ENCODE measurements at regions not wholly inside any gene's neighbourhood (a gene's known extent, or its start where the extent isn't known, plus 50 kb on each side); places are given as distances from the start of the nearest gene placed in this dataset.

DNA sequence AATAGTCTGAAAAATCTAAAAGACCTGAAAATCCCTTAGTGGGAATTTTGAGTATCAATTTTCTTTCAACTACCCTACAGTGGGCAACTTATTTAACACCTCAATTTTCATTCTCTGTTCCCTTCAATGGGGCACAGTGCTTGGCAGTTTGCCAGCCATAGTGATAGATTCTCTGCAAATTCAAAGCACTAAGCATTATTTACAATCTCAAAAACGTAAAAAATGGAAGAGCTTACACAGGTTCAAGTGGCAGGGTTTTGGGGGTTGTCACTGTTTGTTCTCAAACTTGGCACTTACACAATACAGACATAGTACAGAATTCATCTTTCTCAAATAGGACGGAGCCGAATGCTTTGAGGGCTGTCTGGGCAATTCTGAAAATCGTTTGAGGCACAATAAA, 515.0 kb downstream of the EFNA5 start:
- no peak for ATAC-seq

DNA sequence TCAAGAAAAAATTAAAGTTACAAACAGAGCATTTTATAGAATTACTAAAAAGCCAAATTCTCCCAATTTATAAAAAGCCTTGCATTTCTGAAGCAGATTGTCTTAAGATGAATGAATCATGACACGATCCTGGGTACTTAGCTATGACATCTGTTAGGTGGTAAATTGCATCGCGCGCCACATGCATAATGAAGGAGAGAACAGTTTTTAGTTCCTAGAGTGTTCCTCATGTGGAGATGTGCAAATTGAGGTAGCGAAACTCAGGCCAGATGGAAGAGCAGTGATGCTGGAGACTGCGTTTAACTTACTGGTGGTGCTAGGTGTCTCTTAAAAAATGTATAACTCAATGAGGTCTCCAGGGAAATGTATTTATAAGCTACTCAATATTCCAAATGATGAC, 516.1 kb downstream of the EFNA5 start:
- no peaks in the 10 kb centered on the region for H3K36me3 Mint-ChIP-seq
- ATAC-seq (no peak), DNase-seq (ENCODE audit: low spot score in 2 of 2) (no peak)
- peaks cover 9 to 10% of the 10 kb centered on the region in 2 donors for H3K9me3 Mint-ChIP-seq
- no peak overlapping the region for H3K27ac Mint-ChIP-seq

More for the DNA sequence above, 515.0 kb downstream of the EFNA5 start:
- peaks cover 14 to 18% of the 10 kb centered on the region in 2 donors for H3K9me3 Mint-ChIP-seq
- no peak overlapping the region for H3K27ac Mint-ChIP-seq
- DNase-seq (ENCODE audit: low spot score in 2 of 2), result no peak
- no peaks in the 10 kb centered on the region for H3K36me3 Mint-ChIP-seq

DNA sequence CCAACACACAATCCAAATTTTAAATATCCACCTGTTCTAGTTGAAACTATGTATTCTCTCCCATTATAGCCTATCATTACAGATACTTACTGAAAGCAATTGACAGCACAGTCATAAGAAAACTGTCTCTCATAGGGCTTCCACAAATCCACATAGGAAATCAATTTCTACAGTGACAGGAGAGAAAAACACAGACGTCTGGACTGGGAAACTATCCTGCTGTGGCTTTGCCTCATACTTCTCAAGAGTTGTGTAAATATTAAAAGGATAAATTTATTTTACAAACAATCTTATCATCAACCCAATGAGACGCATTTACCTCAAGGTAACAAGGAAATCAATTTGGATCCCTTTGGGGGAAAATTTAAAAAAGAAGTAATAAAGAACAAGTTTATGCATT, 517.5 kb downstream of the EFNA5 start:
- ATAC-seq (no peak), DNase-seq (ENCODE audit: low spot score in 2 of 2) (no peak)
- Mint-ChIP-seq H3K9me3 (peaks cover under 1% of the 10 kb centered on the region in 2 donors), H3K27ac (no peak overlapping the region), H3K36me3 (no peaks in the 10 kb centered on the region)

DNA sequence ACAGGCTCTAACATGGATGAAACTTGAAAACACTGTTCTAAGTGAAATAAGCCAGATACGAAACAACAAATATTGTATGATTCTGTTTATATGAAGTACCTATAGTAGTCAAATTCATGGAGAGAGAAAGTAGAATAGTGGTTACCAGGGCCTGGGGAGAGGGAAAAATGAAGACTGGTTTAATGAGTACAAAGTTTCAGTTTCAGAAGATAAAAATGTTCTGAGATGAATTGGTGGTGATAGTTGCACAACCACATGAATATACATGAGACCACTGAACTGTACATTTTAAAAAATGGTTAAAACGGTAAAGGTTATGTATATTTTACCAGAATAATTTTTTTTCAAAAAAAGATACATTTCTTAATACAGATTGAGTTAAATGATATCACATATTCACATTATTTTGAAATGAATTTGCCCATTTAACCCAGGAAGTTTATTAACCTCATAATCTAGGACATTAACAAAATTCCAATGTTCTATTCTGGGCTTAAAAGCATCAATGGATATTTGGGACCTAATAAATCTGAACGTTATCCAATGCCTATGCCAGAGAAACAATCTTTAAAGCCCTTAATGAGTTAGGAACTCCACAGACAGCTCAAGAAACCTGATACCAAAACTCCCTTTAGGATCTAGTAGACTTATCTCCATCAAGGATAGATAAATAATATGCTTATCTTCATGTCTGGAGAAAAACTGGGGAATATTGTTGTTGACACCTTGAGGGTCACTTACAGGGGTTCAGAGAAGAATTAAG, 521.3 kb downstream of the EFNA5 start:
- DNase-seq (ENCODE audit: low spot score in 2 of 2) (no peak), ATAC-seq (peak in 1 of 2 donors; percentile 66)
- Mint-ChIP-seq H3K36me3 (no peaks in the 10 kb centered on the region), H3K27ac (no peak overlapping the region), H3K9me3 (no peaks in the 10 kb centered on the region)

DNA sequence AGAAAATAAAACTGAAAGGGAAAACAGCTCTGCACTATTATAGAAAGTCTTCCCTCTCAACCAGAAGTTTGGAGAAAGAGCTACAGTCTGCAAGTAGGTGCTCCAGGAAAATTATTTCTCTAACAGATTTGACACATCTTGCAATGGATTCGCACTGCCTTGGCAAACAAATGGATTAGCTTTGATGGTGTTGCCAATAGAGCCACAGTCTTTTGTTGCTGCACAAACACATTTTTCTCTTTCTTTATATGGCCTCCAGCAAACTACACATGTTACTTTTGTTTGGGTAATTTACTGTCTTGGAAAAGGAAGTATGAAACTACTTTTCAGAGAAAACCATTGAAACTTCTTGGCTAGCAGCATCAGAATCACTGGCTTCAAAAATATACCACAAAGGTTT, 523.1 kb downstream of the EFNA5 start:
- ATAC-seq, result no peak

DNA sequence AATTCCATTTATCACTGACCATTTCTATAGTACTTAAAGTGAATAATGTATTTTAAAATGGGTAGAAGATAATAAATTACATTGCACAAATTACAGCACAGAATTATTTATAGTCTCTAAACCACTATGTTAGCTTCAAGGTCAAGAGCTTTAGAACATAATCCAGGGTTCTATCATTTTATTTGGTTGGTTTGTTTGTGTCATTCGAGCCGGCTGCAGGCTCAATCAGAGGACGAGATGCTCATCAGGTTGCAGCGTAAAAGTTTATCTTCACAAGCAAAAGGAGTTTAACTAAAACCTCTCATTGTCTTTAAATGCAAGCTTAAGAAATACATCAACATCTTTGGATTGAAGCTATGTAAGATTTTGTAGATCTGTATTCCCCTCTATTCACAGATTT, 523.8 kb downstream of the EFNA5 start:
- Mint-ChIP-seq H3K27ac (no peak overlapping the region), H3K9me3 (no peaks in the 10 kb centered on the region), H3K36me3 (no peaks in the 10 kb centered on the region)
- ATAC-seq (no peak), DNase-seq (ENCODE audit: low spot score in 2 of 2) (no peak)

More for the DNA sequence above, 523.1 kb downstream of the EFNA5 start:
- no peak for DNase-seq (ENCODE audit: low spot score in 2 of 2)
- no peaks in the 10 kb centered on the region for H3K9me3 Mint-ChIP-seq
- H3K27ac Mint-ChIP-seq, result no peak overlapping the region
- no peaks in the 10 kb centered on the region for H3K36me3 Mint-ChIP-seq

DNA sequence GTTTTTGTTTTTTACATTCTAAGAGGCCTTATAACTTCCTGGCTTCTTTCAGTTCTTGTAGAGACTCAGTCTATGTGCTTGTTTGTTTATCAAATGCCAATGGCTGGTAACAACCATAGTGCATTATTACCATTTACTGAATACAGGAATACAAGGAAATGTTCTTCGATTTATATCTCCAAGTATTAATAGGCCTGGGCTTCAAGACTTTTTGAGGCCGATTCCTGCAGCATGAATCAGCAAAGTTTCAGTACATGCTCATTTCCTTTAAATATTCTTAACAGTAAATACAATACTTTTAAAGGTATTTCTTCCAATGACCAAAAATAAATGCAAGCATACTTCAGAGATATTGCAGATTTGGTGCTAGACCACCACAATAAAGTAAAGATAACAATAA, 535.3 kb downstream of the EFNA5 start:
- no peak overlapping the region for H3K27ac Mint-ChIP-seq
- no peak for ATAC-seq
- DNase-seq (ENCODE audit: low spot score in 2 of 2), result no peak
- H3K36me3 Mint-ChIP-seq, result peaks cover 0 to 7% of the 10 kb centered on the region in 2 donors
- peaks cover 0 to 18% of the 10 kb centered on the region in 2 donors for H3K9me3 Mint-ChIP-seq

DNA sequence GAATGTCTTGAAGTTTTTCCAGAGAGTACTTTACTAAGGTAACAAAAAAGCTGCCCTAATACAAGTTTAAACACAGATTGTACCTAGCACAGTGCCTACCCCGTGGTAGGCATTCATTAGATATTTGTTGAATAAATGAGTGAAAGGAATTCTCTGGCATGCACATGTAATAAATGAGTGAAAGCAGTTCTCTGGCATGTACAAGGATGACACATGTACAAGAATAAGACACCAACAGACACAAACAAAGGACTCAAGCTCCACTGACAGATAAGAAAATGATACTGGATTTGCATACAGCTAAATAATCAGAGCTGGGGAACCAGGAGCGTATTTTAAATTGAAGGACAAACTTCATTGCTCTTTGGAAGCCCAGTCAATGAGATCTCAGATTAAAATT, 535.8 kb downstream of the EFNA5 start:
- Mint-ChIP-seq H3K36me3 (peaks cover 0 to 7% of the 10 kb centered on the region in 2 donors), H3K9me3 (peaks cover 0 to 13% of the 10 kb centered on the region in 2 donors), H3K27ac (no peak overlapping the region)
- ATAC-seq, result no peak
- DNase-seq (ENCODE audit: low spot score in 2 of 2), result no peak

DNA sequence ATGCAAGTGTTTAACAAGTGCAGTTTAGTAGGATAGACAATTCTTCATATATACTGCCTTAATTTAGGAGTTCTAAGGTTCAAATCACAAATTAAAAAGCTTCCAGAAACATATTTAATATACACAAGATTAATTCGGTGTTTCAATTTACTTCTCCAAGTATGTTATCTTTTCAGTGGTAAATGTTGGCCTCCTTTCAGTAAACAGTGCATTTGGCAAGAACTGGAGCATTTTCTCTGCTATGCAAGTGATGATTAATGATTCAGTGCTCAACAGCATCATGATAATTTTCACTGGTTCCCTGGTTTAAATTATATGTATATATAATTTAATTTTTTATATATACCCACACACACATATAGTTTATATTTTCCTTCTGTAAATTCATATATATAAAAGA, 541.7 kb downstream of the EFNA5 start:
- Mint-ChIP-seq H3K36me3 (peaks cover 0 to 7% of the 10 kb centered on the region in 2 donors), H3K9me3 (peaks cover 0 to 12% of the 10 kb centered on the region in 2 donors), H3K27ac (no peak overlapping the region)
- ATAC-seq, result no peak
- no peak for DNase-seq (ENCODE audit: low spot score in 2 of 2)

DNA sequence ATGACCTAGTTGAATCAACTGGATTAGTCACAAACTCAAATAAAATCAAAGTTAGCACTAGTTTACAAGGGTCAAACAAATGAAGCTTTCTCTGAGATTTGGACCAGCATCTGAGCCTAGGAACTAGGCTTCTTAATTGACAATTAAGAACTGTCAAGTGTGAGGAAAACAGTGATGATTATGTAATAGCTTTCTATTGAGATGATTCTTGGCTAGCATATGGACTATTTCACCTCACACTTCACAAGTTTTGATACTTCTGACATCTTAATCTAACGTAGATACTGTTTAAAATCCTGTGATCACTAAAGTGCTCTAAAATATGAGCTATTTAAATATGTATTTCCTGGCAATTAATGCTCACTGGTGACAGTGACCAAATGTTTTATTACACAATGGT, 542.9 kb downstream of the EFNA5 start:
- DNase-seq (ENCODE audit: low spot score in 2 of 2), result no peak
- no peak overlapping the region for H3K27ac Mint-ChIP-seq
- peaks cover 0 to 11% of the 10 kb centered on the region in 2 donors for H3K9me3 Mint-ChIP-seq
- H3K36me3 Mint-ChIP-seq, result peaks cover 0 to 7% of the 10 kb centered on the region in 2 donors
- no peak for ATAC-seq

DNA sequence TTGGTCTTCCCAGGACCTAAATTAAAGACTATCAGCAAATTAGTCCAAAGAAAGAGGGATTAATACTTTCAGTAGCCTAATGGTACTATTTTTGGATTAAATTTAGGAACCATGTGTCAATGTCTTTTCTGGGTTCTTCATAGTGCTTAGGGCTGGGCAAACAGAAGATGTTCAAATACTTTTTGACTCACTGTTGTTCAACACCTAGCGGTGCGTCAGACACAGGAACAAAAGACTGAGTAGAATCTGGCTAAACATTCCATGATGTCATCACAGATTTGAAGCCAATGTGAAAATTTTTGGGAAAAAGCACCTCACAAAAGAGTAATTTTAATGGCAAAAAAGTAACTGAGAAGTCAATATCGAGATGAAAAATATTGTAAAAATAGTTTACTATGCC, 544.4 kb downstream of the EFNA5 start:
- ATAC-seq (no peak), DNase-seq (ENCODE audit: low spot score in 2 of 2) (no peak)
- H3K27ac Mint-ChIP-seq, result no peak overlapping the region
- no peaks in the 10 kb centered on the region for H3K36me3 Mint-ChIP-seq
- H3K9me3 Mint-ChIP-seq, result no peaks in the 10 kb centered on the region

DNA sequence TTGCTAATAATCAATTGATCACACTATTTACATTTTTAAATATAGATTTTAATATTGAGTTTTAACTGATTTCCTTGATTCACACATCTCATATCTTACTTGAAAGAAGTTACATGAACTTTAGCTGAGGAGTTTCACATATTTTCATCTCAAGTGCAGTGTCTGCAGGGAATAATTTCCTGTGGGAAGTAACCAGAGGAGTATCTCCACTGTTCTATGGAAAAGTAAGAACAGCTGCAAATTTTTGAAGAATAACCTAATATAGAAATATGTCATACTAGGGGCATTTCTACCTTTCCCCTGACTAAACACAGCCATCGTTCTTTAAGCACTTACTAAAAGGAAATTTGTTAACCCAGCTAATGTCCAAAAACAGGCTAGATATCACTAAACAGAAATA, 546.4 kb downstream of the EFNA5 start:
- ATAC-seq (no peak), DNase-seq (ENCODE audit: low spot score in 2 of 2) (no peak)
- Mint-ChIP-seq H3K27ac (no peak overlapping the region), H3K36me3 (no peaks in the 10 kb centered on the region), H3K9me3 (no peaks in the 10 kb centered on the region)

DNA sequence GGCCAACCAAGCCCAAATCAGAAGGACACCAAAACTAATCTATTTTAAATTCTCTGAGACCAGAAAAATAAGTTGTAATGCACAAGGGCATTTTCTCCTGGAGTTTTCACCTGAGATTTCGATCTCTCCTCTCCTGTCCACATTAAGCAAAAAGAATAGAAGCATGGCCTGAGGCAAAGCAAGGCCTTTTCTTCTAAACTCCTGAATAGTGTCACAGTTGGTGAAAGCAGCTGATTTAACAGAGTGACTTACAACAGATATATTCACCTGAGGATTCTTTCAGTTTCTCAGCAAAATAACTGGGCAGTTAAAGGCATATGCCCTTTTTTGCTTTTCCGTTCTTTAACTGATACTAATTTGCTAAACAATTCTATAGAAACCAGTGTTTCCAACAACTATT, 547.7 kb downstream of the EFNA5 start:
- no peaks in the 10 kb centered on the region for H3K9me3 Mint-ChIP-seq
- ATAC-seq, result no peak
- H3K27ac Mint-ChIP-seq, result no peak overlapping the region
- no peak for DNase-seq (ENCODE audit: low spot score in 2 of 2)
- no peaks in the 10 kb centered on the region for H3K36me3 Mint-ChIP-seq

DNA sequence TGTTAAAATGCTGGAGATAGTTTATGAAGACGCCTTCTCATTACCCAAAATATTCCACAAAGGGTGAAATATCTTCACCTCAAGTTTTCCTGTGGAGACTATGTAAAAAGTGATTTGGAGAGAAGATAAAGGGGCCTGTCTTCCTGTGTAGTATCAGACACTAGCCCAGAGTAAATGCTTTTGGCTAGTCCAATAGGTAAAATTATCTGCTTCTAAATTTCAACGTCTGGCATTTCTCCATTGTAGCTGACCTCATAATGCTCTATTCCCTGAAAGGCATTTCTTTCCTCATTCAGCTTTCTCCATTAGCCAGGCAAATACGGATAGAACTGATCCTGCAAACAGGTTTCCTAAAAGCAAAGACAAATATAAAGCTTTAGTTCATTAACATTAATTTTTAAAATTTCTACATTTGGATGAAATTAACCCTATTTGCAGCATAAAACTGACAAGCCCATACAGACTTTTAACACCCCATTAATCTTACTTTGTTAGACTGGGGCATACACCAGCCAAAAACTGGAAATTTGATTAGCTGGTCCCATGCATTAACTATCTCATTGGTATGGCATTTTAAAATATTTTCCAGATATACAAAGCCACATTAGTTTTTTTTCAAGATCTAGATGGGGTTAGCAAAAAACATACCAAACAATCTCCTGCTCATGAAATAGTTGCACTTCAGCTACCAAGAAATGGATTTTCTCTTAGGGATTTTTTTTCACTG, 548.8 kb downstream of the EFNA5 start:
- ATAC-seq (no peak), DNase-seq (ENCODE audit: low spot score in 2 of 2) (no peak)
- Mint-ChIP-seq H3K36me3 (no peaks in the 10 kb centered on the region), H3K9me3 (no peaks in the 10 kb centered on the region), H3K27ac (no peak overlapping the region)

DNA sequence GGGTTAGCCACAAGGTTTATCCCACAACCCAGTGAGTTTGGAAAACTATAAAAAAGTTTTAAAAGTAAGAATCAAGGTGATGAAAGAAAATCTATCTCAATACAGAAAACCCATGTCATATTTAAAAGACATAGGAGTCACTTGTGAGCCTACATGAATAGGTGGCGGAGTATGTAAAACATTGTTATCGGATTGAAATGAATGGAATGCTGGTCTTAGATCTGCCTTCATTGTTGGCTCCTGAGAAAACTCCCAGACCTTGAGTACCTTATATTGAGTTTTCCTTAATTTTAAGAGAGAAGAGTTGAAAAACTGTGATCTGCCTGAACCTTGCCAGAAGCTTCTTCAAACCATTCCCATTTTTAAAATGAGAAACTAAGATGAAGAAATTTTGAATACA, 551.1 kb downstream of the EFNA5 start:
- ATAC-seq (no peak), DNase-seq (ENCODE audit: low spot score in 2 of 2) (no peak)
- no peaks in the 10 kb centered on the region for H3K36me3 Mint-ChIP-seq
- H3K27ac Mint-ChIP-seq, result no peak overlapping the region
- peaks cover 0 to 4% of the 10 kb centered on the region in 2 donors for H3K9me3 Mint-ChIP-seq

DNA sequence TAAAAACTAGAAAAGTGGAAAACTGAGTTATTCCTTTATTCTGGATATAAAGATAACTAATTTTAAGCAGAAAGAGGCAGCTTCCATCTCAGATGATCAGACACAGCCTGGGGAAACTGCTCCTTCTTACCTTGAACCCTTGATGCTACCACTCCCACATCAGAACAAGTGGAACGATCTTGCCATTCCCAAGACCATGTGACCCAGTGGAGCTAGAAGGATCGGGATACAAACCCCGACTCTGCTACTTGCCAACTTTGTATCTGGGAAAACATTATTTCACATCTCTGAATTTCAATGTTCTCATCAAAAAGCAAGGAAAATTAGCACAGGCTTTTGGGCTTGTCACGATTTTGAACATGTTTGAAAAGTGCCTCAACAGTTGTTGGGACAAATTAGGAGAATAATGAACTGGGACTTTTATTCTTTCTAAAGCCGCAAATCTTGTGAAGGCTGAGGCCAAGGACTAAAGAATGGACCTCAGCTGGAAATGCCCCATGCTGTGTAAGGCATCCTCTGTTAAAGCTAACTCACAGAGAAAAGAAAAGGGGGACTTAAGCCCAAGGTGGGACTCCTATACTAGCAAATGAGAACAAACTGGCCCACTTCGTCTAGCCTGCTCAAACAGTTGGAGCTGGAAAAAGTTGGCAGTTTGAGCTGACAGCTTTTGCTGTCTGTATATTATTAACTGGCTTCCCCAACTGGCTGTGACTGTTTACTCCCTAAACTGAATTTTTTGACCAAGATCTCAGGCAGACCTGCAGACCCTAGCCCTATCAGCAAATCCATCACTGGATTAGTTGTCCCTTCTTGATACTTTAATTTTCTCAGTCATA, 552.3 kb downstream of the EFNA5 start:
- no peak overlapping the region for H3K27ac Mint-ChIP-seq
- peaks cover 0 to 4% of the 10 kb centered on the region in 2 donors for H3K9me3 Mint-ChIP-seq
- ATAC-seq, result no peak
- no peaks in the 10 kb centered on the region for H3K36me3 Mint-ChIP-seq
- no peak for DNase-seq (ENCODE audit: low spot score in 2 of 2)

DNA sequence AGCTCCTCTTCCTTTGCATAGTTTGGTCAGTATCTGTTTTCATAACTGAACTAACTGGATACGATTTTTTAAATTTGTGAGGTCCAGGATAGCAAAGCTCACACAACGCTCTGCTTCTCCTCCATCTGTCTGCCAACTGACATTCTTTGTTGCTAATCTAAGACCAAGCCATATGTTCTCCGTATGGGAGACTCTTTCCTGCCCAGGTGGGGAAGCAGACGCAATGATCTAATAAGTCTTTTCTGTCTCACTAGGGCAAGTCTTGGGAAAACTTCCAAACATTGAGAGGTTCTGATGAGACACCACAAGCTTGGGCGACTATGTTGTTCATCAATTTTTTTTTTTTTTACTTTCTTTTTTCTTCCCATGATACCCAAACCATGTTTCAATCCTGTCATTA, 558.5 kb downstream of the EFNA5 start:
- ATAC-seq (no peak), DNase-seq (ENCODE audit: low spot score in 2 of 2) (no peak)
- H3K9me3 Mint-ChIP-seq, result peaks cover 6 to 9% of the 10 kb centered on the region in 2 donors
- H3K36me3 Mint-ChIP-seq, result no peaks in the 10 kb centered on the region
- H3K27ac Mint-ChIP-seq, result no peak overlapping the region

All from activated naive CD4-positive, alpha-beta T cell treated with anti-CD3 and anti-CD28 coated beads, Interleukin-2, amount 50 U/mL, for 72 hours (primary cell).